Neuron (in vitro differentiated cells): ENCODE measurements at regions not wholly inside any gene's neighbourhood (a gene's known extent, or its start where the extent isn't known, plus 50 kb on each side); places are given as distances from the start of the nearest gene placed in this dataset.
"Not testable (repeated sequence)": the region's sequence is repeated elsewhere in the genome, so short reads cannot be mapped to it uniquely, and the experiment has no call there.

Experiments
- H2AFZ ChIP-seq: one replicate; pipeline ENCODE4 v1.6.1; 2013; ENCODE audit warnings: low read depth, mild to moderate bottlenecking, inconsistent platforms, low read length, moderate library complexity
- H3K27me3 ChIP-seq: one replicate; pipeline ENCODE4 v1.6.1; 2013; ENCODE audit warnings: low read length; ENCODE audit not compliant: insufficient read depth
- H3K36me3 ChIP-seq: one replicate; pipeline ENCODE4 v1.6.1; 2013; ENCODE audit warnings: low read length; ENCODE audit not compliant: insufficient read depth
- H3K4me1 ChIP-seq: one replicate; pipeline ENCODE4 v1.6.1; 2013; ENCODE audit warnings: low read length; ENCODE audit not compliant: insufficient read depth
- H3K4me3 ChIP-seq: 2 replicates; pipeline ENCODE4 v1.5.1; 2013; ENCODE audit warnings: mild to moderate bottlenecking, low read length, moderate library complexity
- H3K9me3 ChIP-seq: one replicate; pipeline ENCODE4 v1.6.1; 2013; ENCODE audit warnings: low read length

- Histone ChIP-seq H3K27me3 (no peaks in the 10 kb centered on the region), H3K9me3 (no peaks in the 10 kb centered on the region), H2AFZ (no peak overlapping the region), H3K4me3 (no peak overlapping the region), H3K36me3 (no peaks in the 10 kb centered on the region), H3K4me1 (no peaks in the 10 kb centered on the region)
These were observed 176.4 kb upstream of the ANKRD55 start for GRCh38 chr5:56409331-56410190.

- Histone ChIP-seq H3K4me3 (no peak overlapping the region), H3K36me3 (no peaks in the 10 kb centered on the region), H3K4me1 (peaks cover 2% of the 10 kb centered on the region), H3K27me3 (no peaks in the 10 kb centered on the region), H2AFZ (no peak overlapping the region), H3K9me3 (no peaks in the 10 kb centered on the region)
These were observed 173.7 kb upstream of the ANKRD55 start for GRCh38 chr5:56406838-56407237.

GRCh38 chr5:56406221-56406620 lies 173.1 kb upstream of the ANKRD55 start:
- Histone ChIP-seq H3K36me3 (no peaks in the 10 kb centered on the region), H3K4me3 (no peak overlapping the region), H3K4me1 (peaks cover 2% of the 10 kb centered on the region), H3K9me3 (no peaks in the 10 kb centered on the region), H3K27me3 (no peaks in the 10 kb centered on the region), H2AFZ (no peak overlapping the region)

- Histone ChIP-seq H2AFZ (no peak overlapping the region), H3K27me3 (no peaks in the 10 kb centered on the region), H3K4me3 (no peak overlapping the region), H3K36me3 (no peaks in the 10 kb centered on the region), H3K4me1 (peaks cover 2% of the 10 kb centered on the region), H3K9me3 (no peaks in the 10 kb centered on the region)
These were observed 172.2 kb upstream of the ANKRD55 start for GRCh38 chr5:56405116-56405908.

GRCh38 chr5:56402266-56403220 lies 169.4 kb upstream of the ANKRD55 start:
- Histone ChIP-seq H3K4me1 (peaks cover 2% of the 10 kb centered on the region), H3K9me3 (no peaks in the 10 kb centered on the region), H2AFZ (no peak overlapping the region)

GRCh38 chr5:56397796-56398195 lies 164.7 kb upstream of the ANKRD55 start:
- not testable (repeated sequence) for H3K9me3 ChIP-seq, H3K36me3 ChIP-seq

More at GRCh38 chr5:56402266-56403220, 169.4 kb upstream of the ANKRD55 start:
- no peak overlapping the region for H3K4me3 ChIP-seq
- no peaks in the 10 kb centered on the region for H3K27me3 ChIP-seq
- H3K36me3 ChIP-seq, result no peaks in the 10 kb centered on the region

GRCh38 chr5:56396634-56397033 lies 163.5 kb upstream of the ANKRD55 start:
- no peak overlapping the region for H2AFZ ChIP-seq
- no peak overlapping the region for H3K4me3 ChIP-seq
- H3K27me3 ChIP-seq, result no peaks in the 10 kb centered on the region
- no peaks in the 10 kb centered on the region for H3K4me1 ChIP-seq
- no peaks in the 10 kb centered on the region for H3K9me3 ChIP-seq
- H3K36me3 ChIP-seq, result no peaks in the 10 kb centered on the region

More at GRCh38 chr5:56397796-56398195, 164.7 kb upstream of the ANKRD55 start:
- not testable (repeated sequence) for H3K4me1 ChIP-seq, H3K4me3 ChIP-seq, H3K27me3 ChIP-seq, H2AFZ ChIP-seq

- Histone ChIP-seq H3K36me3 (no peaks in the 10 kb centered on the region), H3K27me3 (no peaks in the 10 kb centered on the region), H3K4me3 (no peak overlapping the region), H3K9me3 (no peaks in the 10 kb centered on the region), H3K4me1 (no peaks in the 10 kb centered on the region), H2AFZ (no peak overlapping the region)
These were observed 156.1 kb upstream of the ANKRD55 start for GRCh38 chr5:56389261-56389660.

- H3K4me1 ChIP-seq, result no peaks in the 10 kb centered on the region
- H3K36me3 ChIP-seq, result no peaks in the 10 kb centered on the region
- H2AFZ ChIP-seq, result no peak overlapping the region
- H3K27me3 ChIP-seq, result no peaks in the 10 kb centered on the region
- no peaks in the 10 kb centered on the region for H3K9me3 ChIP-seq
- no peak overlapping the region for H3K4me3 ChIP-seq
These were observed 155.3 kb upstream of the ANKRD55 start for GRCh38 chr5:56388229-56388985.

- Histone ChIP-seq H3K4me3 (no peak overlapping the region), H3K4me1 (no peaks in the 10 kb centered on the region), H2AFZ (no peak overlapping the region), H3K27me3 (no peaks in the 10 kb centered on the region), H3K36me3 (no peaks in the 10 kb centered on the region), H3K9me3 (no peaks in the 10 kb centered on the region)
These were observed 152.9 kb upstream of the ANKRD55 start for GRCh38 chr5:56386046-56386445.

GRCh38 chr5:56384186-56384585 lies 151.1 kb upstream of the ANKRD55 start:
- no peaks in the 10 kb centered on the region for H3K27me3 ChIP-seq
- H3K4me3 ChIP-seq, result no peak overlapping the region

GRCh38 chr5:56383761-56384160 lies 150.6 kb upstream of the ANKRD55 start:
- H3K9me3 ChIP-seq, result no peaks in the 10 kb centered on the region
- no peaks in the 10 kb centered on the region for H3K36me3 ChIP-seq
- H3K27me3 ChIP-seq, result no peaks in the 10 kb centered on the region
- H3K4me1 ChIP-seq, result no peaks in the 10 kb centered on the region
- no peak overlapping the region for H2AFZ ChIP-seq
- no peak overlapping the region for H3K4me3 ChIP-seq

More at GRCh38 chr5:56384186-56384585, 151.1 kb upstream of the ANKRD55 start:
- H3K36me3 ChIP-seq, result no peaks in the 10 kb centered on the region
- no peaks in the 10 kb centered on the region for H3K9me3 ChIP-seq
- H3K4me1 ChIP-seq, result no peaks in the 10 kb centered on the region
- no peak overlapping the region for H2AFZ ChIP-seq
